ENCODE measurements at regions not wholly inside any gene's neighbourhood (a gene's known extent, or its start where the extent isn't known, plus 50 kb on each side); places are given as distances from the start of the nearest gene placed in this dataset.
"Not testable (repeated sequence)": the region's sequence is repeated elsewhere in the genome, so short reads cannot be mapped to it uniquely, and the experiment has no call there.

DNA sequence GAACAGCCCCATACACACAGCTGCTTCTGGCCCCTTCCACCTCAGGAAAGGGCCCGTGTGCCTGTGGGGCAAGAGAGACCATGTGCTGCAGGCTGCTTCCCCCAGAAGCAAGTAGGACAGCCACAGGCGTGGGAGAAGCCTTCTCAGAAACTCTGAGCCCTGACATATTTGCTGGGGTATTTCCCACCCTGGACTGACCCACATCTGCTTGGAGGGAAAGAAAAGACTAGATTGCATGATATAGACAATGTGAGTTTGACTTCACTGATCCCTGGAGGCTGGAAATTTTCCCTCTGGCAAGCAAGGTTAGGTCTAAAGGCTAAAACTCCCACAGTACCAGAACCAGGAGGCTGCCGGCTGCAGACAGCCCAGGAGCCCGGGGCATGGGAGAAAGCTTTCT is 213.3 kb upstream of the SSTR4 start:
- DNase-seq: no peak

DNA sequence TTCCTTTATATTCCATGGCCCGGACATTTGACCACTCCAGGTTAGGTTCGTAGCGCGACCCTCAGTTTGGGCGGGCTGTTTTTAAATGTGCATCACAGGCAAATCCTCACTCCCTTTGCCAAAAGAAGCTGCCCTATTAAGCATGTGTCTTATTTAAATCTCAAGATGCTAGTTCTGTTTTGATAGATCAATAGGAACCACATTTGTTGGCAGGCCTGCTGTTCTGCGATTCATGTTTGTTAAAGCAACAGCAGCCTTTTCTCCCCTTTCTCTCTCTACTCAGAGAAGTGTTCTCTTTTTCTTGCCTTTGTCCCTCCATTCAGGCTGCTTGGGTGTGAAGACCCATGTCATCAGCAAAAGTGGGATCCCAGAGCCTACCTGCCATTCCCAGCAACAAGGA is 212.0 kb upstream of the SSTR4 start:
- no peak for DNase-seq

DNA sequence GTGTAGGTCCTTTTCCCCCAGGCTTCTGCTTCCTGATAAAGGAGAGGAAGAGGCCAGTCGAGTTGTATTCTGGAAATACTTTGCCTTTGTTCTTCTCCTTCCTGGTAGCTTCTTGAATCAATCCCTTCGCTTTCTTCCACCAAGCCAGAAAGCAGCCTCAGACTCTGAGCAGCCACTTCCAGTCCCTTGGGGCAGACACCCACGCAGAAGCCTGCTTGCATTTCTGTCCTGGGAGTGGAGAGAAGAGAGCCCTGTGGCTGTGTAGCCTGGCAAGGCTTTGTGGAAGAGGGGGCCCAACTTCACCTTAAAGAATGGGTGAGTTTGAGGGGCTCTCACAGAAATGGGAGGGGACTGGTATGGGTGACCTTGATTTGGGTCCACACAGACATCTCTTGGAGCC is 211.0 kb upstream of the SSTR4 start:
- no peak for DNase-seq

DNA sequence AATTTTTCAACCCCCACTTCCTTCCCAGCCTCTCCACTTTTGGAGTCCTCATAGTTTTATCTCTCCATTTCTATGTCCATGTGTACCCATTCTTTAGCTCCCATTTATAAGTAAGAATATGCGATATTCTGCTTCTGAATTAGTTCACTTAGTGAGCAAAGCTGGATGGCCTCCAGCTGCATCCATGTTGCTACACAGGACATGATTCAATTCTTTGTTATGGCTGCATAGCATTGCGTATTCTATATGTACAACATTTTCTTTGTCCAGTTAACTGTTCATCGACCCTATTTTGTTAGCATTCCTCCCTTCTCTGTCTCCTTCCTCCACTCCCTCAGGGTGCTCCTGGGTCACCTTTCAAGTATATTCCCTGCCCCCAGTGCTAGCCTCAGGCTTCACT is 210.0 kb upstream of the SSTR4 start:
- DNase-seq: no peak

DNA sequence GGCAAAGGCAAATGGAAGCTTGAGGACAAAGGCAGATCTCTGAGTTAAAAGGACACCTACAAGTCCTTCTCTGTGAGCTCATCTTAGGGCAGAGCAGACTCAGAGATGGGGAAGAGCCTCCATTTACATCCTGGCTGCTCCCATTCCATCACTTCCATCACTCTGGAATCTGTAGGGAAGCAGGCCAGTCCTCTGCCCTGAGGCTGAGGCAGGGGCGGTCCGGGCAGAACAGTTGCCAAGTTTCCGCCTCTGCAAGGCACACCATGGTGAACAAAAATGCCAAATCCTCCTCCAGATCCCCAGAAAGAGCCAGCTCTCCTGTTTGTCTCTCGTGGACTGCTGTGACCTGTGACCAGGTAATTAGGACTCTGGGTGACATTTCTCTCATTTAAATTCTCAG is 209.6 kb upstream of the SSTR4 start:
- DNase-seq: no peak

DNA sequence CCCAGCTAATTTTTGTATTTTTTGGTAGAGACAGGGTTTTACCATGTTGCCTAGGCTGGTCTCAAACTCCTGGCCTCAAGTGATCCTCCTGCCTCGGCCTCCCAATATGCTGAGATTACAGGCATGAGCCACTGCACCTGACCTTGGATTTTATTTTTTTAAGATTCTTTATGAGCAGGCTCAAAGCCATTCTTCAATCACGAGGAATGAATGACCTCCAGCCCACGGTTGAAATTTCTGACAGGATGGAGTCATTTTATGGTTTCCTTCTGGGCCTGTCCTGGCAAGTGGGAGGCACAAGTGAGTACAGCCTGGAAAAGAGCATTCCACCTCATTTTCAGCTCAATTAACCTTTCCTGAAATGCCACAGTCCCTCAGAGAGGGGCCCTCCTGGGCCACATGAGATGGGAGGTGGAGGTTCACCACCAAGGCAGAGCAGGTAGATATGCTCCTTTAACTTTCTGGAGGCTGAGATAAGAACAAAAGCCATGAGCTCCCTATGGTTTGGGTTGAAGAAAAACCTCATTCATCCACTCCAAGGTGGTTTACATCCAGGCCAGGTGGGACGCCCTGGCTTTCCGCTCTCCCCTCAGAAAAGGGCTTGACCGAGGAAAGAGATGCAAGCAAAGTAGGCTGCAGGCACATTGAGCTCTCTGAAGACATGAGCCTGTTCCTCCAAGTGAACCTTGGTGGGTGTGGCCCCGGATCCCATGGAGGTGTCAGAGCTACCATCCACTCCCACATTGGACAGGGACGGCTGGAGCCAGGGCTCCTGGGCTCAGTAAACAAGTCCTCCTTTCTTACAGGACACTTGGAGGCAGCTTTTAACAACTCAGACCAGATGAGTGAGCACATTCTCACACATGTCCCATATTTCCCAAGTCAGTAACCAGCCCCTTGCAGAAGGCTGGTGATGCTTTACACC is 208.5 kb upstream of the SSTR4 start:
- no peak for DNase-seq

DNA sequence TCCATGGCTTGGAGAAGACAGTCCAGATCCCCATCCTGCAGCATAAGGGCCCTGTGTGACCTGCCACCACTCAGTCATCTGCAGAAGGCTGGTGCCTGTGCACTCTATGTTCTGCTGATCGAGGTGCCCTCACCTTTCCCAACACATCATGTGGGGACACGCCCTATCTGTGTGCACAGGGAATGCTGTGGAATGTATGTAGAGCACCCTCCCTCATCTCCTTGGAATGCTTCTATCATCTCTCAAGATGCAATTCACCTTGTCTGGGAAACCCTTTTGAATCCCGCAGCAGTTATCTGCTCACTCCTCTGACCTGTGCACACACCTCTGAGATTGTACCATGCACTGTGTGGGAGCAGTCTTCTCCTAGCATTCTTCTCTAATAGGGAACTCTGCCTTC is 207.2 kb upstream of the SSTR4 start:
- DNase-seq: no peak

DNA sequence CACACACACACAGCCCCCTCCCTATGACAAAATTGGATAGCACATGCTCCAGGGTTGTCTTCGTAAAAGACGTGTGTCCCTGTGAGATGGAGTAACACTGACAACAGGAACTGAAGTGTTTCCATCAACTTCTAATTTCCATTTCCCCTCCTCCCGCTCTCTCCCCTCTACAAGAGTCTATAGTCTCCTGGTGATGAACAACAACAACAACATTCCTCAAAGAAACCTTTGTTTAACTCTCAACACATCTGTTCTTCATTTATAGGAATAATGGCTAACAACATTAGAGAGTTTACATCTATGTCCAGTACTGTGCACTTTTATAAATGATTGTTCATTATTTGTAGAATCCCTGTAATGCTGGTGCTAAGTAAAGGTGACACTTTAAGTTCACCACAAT is 205.8 kb upstream of the SSTR4 start:
- DNase-seq: no peak

DNA sequence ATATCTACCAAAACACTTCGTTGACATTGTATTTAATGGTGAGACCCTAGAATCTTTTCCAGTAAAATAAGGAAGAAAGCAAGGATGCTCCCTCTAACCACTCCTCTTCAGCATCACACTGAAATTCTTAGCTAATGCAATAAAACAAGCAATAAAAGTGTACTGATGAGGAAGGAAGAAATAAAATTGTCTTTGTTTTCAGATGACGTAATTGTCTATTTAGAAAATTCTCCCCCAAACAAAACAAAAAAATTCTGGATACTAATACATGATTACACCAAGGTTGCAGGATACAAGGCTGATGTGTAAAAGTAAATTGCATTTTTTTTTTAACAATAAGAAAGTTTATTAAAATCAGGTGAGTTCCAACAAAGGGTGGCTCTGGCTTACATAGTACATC is 205.0 kb upstream of the SSTR4 start:
- DNase-seq: no peak

DNA sequence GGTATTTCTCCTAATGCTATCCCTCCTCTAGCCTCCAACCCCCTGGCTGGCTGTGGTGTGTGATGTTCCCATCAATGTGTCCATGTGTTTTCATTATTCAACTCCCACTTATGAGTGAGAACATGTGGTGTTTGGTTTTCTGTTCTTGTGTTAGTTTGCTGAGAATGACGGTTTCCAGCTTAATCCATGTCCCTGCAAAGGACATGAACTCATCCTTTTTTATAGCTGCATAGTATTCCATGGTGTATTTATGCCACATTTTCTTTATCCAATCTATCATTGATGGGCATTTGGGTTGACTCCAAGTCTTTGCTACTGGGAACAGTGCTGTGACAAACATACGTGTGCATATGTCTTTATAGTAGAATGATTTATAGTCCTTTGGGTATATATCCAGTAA is 204.4 kb upstream of the SSTR4 start:
- not testable (repeated sequence) for DNase-seq

DNA sequence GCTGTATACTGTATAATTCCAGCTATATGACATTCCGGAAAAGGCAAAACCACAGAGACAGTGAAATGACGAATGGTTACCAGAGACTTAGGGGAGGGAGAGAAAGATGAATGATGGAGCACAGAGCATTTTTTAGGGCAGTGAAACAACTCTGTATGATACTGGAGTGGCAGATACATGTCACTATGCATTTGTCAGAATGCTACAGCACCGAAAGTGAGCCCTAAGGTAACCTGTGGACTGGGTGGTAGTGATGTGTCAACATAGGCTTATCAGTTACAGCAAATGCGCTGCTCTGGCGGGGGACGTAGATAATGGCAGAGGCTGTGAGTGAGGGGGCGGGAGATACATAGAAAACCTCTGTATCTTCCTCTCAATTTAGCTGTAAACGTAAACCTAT is 201.3 kb upstream of the SSTR4 start:
- DNase-seq: no peak

DNA sequence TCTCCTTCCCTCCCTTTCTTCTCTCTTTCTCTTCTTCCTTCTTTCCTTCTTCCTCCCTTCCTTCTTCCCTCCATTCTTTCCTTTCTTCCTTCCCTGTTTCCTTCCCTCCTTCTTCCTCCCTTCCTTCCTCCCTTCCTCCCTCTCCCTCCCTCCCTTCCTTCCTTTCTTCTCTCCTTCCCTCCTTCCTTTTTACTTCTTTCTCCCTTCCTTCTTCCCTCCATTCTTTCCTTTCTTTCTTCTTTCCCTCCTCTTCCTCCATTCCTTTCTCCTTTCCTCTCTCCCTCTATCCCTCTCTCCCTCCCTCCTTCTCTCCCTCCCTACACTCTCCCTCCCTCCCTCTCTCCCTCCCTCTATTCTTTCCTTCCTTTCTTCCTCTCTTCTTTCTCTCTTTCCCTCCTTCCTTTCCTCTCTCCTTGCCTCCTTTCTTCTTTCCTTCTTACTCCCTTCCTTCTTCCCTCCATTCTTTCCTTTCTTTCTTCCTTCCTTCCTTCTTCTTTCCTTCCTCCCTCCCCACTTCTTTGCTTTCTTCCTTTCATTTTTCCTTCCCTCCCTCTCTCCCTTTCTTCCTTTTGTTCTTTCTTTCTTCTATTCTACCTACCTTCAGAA is 200.4 kb upstream of the SSTR4 start:
- DNase-seq: no peak

DNA sequence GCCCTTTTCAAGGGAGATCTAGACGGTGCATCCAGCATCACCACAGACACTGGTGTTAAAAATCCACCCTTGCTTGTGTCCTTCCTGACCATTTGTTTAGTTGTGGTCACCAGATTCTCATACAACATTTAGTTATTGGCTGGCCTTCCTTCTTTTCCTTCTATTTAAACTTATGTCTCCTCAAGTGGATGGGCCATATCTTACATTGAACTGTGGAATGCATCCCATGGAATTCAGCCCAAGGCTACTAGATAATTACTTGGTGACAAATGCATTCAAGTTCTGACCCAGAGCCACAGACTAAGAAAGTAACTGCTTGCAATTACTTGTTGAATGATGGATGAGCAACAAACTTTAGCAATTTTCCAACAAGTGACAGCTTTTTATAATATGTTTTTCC is 198.9 kb upstream of the SSTR4 start:
- no peak for DNase-seq

DNA sequence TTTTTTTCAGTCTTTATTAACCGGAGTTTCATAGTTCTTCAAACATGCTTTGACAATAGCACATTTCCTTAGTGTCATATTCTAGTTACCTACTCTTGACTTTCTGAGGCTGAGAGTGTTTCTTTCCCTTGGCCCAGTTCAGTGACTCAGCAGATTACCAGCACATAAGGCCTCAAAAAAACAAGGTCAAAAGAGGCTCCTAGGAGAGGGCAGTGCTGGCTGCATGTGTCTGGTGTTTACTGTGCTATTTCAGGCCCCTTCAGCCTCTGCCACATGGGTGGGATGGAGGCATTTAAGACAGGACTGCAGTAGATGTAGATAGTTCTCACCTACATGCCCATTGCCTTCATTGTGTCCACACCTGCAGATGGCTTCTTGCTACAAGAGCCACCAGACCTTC is 198.2 kb upstream of the SSTR4 start:
- DNase-seq: no peak

DNA sequence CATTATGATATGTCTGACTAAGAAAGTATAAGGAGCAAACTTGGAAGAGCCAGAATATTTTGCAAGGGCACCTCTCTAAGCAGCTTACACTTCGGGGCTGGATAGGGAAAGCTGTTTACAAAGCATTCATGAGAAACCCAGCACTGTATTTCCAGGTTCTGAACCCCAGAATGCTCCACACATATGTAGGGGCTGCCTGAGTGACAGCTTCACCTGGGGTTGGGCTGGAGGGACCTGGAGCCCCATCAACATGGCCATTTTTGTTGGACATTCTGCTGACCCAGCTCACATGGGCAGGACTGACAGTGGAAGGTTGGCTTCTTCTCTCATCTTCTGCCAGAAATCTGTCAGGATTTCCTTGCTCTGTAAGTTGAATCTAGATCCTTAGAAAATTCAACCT is 197.1 kb upstream of the SSTR4 start:
- DNase-seq: no peak

DNA sequence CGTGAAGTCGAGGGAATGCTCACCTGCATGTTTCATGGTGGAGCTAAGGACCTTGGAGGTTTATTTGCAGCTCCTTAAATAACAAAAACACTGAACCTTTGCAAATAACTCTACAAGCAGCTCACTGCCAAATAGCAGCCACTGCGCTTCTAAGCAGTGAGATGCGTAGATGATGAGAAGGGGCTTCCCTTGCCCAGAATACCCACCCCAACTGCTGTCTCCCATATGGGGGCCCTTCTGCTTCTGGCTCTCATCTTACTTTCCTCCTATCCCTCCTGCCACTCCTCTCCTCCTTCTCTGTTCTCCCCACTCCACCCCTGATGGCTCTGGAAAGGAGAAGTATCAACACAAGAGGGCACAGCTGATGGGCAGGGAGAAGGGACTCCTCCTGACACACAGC is 193.3 kb upstream of the SSTR4 start:
- DNase-seq: no peak

DNA sequence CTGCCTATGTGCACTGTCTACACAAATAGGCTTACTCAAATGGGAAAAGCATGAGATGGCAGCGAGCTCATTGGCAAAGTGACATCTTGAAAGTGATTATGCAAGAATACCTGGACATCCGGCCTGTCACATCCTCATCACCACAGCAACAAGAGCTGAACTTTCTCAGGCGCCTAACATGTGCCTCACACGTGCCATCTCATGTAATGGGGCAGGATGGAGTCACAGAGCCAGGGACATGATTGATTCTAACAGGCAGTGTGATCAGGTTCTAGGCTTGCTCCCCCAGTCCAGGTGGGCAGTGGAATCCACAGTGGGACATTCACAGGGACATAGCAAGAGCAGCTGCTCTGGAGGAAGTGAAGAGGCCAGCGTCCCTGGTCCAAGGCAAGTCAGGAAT is 192.3 kb upstream of the SSTR4 start:
- no peak for DNase-seq

DNA sequence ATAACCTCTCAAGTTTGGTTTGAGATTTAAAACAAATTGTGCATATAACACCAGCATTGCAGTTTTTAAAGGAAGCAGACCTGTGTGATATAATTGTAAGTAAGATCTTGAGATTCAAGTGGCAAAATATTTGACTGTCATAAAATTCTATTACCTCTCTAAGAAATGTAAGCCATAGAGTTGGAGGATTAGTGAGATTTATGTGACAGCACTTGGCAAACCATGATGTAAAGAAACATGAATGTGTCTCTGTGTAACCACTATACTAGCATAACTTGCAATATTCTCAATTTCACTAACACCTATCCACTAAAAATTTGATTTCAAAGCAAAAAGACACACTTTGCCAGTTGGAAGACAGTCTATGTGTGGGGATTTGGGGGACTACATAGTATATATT is 190.2 kb upstream of the SSTR4 start:
- DNase-seq: no peak

DNA sequence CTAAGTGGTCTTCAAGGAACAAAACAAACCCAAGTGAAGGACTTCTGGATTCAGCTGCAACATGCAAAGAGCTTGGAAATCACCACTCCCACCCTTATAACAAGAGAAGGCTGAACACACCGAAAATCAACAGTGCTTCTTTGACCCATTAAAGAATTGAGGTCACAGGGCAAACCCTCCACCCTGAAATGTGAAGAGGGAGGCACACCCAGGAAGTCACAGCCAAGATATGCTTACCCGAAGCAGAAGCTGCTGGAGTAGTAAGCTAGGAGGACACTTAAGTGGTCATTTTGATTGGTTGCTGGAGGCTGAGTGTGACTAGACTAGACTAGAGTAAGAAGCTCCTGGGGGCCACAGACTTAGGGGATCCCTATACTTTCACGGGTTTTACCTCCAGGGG is 188.2 kb upstream of the SSTR4 start:
- DNase-seq: no peak

DNA sequence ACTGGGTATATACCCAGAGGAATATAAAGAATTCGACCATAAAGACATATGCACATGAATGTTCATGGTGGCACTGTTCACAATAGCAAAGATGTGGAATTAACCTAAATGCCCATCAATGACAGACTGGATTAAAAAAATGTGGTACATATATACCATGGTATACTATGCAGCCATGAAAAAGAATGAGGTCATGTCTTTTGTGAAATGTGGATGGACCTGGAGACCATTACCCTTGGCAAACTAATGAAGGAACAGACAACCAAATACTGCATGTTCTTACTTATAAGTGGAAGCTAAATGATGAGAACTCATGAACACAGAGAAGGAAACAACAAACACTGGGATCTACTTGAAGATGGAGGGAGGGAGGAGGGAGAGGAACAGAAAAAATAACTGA is 186.7 kb upstream of the SSTR4 start:
- DNase-seq: no peak

DNA sequence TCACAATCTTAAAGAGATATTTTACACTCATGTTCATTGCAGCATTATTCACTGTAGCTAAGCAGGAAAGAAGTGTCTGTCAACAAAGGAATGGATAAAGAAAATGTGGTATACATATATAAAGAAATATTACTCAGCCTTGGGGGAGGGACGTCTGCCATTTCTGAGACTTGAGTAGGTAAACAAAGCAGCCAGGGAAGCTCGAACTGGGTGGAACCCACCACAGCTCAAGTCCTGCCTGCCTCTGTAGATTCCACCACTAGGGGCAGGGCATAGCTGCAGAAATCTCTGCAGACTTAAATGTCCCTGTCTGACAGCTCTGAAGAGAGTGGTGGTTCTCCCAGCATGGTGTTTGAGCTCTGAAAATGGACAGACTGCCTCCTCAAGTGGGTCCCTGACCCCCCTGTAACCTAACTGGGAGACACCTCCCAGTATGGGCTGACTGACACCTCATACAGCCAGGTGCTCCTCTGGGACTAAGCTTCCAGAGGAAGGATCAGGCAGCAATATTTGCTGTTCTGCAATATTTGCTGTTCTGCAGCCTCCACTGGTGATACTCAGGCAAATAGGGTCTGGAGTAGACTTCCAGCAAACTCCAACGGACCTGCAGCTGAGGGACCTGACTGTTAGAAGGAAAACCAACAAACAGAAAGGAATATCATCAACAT is 183.3 kb upstream of the SSTR4 start:
- not testable (repeated sequence) for DNase-seq

DNA sequence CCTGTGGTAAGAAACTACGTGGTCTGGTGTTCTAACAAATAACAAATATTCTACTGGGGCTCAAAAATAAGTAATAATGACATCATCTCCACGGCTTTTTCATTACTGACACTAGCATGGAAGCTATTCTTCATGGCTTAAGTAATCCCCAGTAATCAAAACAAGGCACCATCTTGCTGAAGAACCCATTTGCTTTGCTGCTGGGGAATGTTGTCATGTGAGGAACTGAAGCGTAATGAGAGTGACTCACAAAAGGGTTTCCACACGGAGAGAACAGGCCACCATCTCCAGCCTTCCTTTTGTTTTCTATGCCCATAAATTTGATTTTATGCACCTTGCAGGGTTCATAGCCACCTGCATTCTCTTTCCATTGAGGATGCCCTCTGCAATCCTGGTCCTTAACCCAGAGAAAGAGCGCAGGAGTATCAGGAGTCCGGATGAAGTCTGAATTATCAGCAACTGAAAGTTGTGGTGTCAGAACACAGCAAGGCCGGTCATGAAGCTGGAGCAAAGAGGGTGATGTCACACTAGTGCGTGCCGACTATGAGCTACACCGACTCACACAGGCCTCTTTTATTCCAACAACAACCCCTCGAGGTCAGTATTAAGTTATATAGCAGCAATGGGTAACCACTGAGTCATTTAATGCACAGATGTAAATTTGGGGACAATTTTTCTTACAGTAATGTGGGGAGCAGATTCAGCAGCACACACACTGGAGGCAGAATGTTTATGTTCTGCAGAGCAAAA is 173.7 kb upstream of the SSTR4 start:
- no peak for DNase-seq

DNA sequence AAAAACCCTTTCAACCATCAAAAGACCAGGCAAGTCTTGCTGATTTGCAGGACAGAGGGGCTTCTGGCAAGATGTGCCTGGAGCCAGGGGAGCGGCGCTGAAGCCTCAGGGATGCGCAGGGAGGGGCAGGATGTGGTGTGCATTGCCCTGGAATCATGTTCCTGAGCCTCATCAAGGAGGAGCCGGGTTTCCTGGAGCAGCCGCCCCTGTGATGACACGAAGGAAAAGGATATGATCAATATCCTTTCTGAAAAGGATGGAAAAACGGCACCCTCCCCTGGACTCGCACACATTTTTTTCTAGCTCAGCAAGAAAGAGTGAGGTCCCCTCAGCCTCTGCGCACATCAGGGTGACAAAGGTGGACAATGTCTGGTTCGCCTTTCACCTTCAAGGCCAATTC is 173.1 kb upstream of the SSTR4 start:
- no peak for DNase-seq

Data from NCI-H524 (cell line).